GM13977 (cell line): ENCODE measurements at regions not wholly inside any gene's neighbourhood (a gene's known extent, or its start where the extent isn't known, plus 50 kb on each side); places are given as distances from the start of the nearest gene placed in this dataset.
"Not testable (repeated sequence)": the region's sequence is repeated elsewhere in the genome, so short reads cannot be mapped to it uniquely, and the experiment has no call there.

ENCODE experiments used
- DNase-seq: peaks from one replicate; pipeline ENCODE4 v3.0.0; 2012; ENCODE audit warnings: low spot score
- CTCF ChIP-seq: IDR thresholded peaks from 2 replicates; pipeline ENCODE4 v1.5.1; 2012; ENCODE audit warnings: mild to moderate bottlenecking, control low read depth; ENCODE audit not compliant: insufficient read depth; ENCODE audit errors: extremely low read depth, missing control alignments
- in situ Hi-C: fragments of 300-500 bp; cut with MboI; formaldehyde crosslinking; loops from one replicate; pipeline ENCODE4 v1.12.0; 2022; ENCODE audit warnings: low sequenced_read_pairs, low pct_unique_long_range_greater_than_20kb, mixed read lengths, inconsistent platforms; ENCODE audit not compliant: unreplicated experiment

GRCh38 chrX:104459796-104460195 lies 106.2 kb upstream of the IL1RAPL2 start:
- DNase-seq, result no peak
- in situ Hi-C loops, result no loop called here
- TF ChIP-seq CTCF, result no peak

DNA sequence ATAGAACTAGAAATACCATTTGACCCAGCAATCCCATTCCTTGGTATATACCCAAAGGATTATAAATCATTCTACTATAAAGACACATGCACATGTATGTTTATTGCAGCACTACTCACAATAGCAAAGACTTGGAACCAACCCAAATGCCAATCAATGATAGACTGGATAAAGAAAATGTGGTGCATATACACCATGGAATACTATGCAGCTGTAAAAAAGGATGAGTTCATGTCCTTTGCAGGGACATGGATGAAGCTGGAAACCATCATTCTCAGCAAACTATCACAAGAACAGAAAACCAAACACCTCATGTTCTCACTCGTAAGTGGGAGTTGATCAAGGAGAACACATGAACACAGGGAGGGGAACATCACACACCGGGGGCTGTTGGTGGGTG lies 108.9 kb upstream of the IL1RAPL2 start:
- DNase-seq, in situ Hi-C loops: not testable (repeated sequence)

GRCh38 chrX:104450316-104450715 lies 115.7 kb upstream of the IL1RAPL2 start:
- no peak for TF ChIP-seq CTCF
- no peak for DNase-seq
- in situ Hi-C loops, result no loop called here

DNA sequence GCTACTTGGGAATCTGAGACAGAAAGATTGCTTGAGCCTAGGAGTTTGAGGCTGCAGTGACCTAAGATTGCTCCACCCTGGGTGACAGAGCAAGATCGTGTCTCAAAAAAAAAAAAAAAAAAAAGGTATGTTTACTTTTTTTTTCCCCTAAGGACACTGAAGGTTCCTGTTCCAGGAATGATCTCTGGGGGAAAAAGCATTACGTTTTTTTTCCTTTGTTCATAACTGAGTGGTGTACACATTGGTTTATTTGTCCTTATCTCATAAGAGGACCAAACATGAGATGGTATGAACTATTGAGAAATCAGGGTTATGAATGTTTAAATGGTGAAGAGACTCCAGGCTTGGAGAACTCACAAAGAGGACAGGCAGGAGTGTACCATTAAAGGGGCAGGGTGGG lies 120.4 kb upstream of the IL1RAPL2 start:
- no peak for DNase-seq
- no peak for TF ChIP-seq CTCF
- in situ Hi-C loops, result no loop called here

DNA sequence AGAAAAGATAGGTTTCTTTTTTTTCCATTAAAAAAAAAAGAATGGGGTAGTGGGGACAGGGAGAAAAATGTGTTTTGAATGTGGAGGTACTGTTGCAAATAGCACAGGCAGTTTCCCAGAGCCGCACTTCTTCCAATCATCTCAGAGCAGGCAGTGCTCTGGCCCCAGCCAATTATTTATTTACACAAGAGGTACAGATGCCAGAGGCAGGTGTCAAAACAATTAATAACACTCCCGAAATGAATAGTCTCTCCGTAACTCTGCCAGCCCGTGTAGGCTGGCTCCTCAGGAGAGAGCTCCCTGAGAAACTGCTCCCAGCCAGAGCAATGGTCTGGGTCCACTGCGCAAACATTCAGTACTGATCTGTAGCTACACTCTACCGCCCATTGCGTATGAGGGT lies 130.8 kb upstream of the IL1RAPL2 start:
- DNase-seq, result no peak
- no peak for TF ChIP-seq CTCF
- in situ Hi-C loops, result no loop called here

- DNase-seq, result no peak
- no peak for TF ChIP-seq CTCF
- in situ Hi-C loops, result no loop called here
These were observed 133.7 kb upstream of the IL1RAPL2 start for GRCh38 chrX:104432321-104432720.

GRCh38 chrX:104430742-104431119 lies 135.3 kb upstream of the IL1RAPL2 start:
- no peak for DNase-seq
- TF ChIP-seq CTCF, result no peak
- in situ Hi-C loops, result no loop called here
